Activated CD8-positive, alpha-beta memory T cell treated with anti-CD3 and anti-CD28 coated beads, Interleukin-2, amount 10 ng/mL, durations not matched to agents 7 days and 5 days (primary cell): ENCODE measurements at regions not wholly inside any gene's neighbourhood (a gene's known extent, or its start where the extent isn't known, plus 50 kb on each side); places are given as distances from the start of the nearest gene placed in this dataset.

Experiments used
- ATAC-seq: fragments of 150-1000 bp; cut with Tn5 transposase; one replicate; pipeline ENCODE4 v1.10.0; 2021; ENCODE audit warnings: moderate library complexity
- CTCF ChIA-PET: fragments of 350-600 bp; sonication (Branson Sonifier 250); formaldehyde crosslinking; loops from one replicate; lab custom pipeline; 2021; ENCODE audit warnings: antibody characterized with exemption; lab: Charles Lee
- DNase-seq: peaks from one replicate; pipeline ENCODE4 v3.0.0-alpha.2; 2020
- H3K27ac Mint-ChIP-seq: one replicate; pipeline ENCODE4 v1.8.0; 2021; ENCODE audit warnings: mild to moderate bottlenecking, mixed read lengths
- H3K27me3 Mint-ChIP-seq: one replicate; pipeline ENCODE4 v1.8.0; 2021; ENCODE audit warnings: mixed read lengths
- H3K36me3 Mint-ChIP-seq: one replicate; pipeline ENCODE4 v1.8.0; 2021; ENCODE audit warnings: mild to moderate bottlenecking, mixed read lengths
- H3K4me1 Mint-ChIP-seq: one replicate; pipeline ENCODE4 v1.8.0; 2021; ENCODE audit warnings: mixed read lengths
- H3K4me3 Mint-ChIP-seq: one replicate; pipeline ENCODE4 v1.8.0; 2021; ENCODE audit warnings: mild to moderate bottlenecking, moderate library complexity, mixed read lengths
- H3K9me3 Mint-ChIP-seq: one replicate; pipeline ENCODE4 v1.8.0; 2022; ENCODE audit warnings: low read depth, mixed read lengths

GRCh38 chr5:121377461-121377860, 474.2 kb upstream of the FTMT start:
- DNase-seq (no peak), ATAC-seq (no peak)
- Mint-ChIP-seq H3K27me3 (no peaks in the 10 kb centered on the region), H3K36me3 (no peaks in the 10 kb centered on the region), H3K9me3 (peaks cover 4% of the 10 kb centered on the region), H3K4me1 (no peaks in the 10 kb centered on the region), H3K4me3 (no peak overlapping the region), H3K27ac (no peak overlapping the region)
- CTCF ChIA-PET: no interaction called here

GRCh38 chr5:121378046-121378445, 473.6 kb upstream of the FTMT start:
- Mint-ChIP-seq H3K27ac (no peak overlapping the region), H3K27me3 (no peaks in the 10 kb centered on the region), H3K4me3 (no peak overlapping the region), H3K4me1 (no peaks in the 10 kb centered on the region), H3K9me3 (peaks cover 4% of the 10 kb centered on the region), H3K36me3 (no peaks in the 10 kb centered on the region)
- ATAC-seq (no peak), DNase-seq (no peak)
- CTCF ChIA-PET: no interaction called here

GRCh38 chr5:121378559-121379359, 472.9 kb upstream of the FTMT start:
- CTCF ChIA-PET: no interaction called here
- H3K4me1 Mint-ChIP-seq: no peaks in the 10 kb centered on the region
- H3K4me3 Mint-ChIP-seq: no peak overlapping the region

GRCh38 chr5:121380066-121380465, 471.6 kb upstream of the FTMT start:
- no peak overlapping the region for H3K4me3 Mint-ChIP-seq
- CTCF ChIA-PET: no interaction called here
- H3K27me3 Mint-ChIP-seq: no peaks in the 10 kb centered on the region
- DNase-seq: no peak
- no peak for ATAC-seq
- H3K9me3 Mint-ChIP-seq: peaks cover 4% of the 10 kb centered on the region
- H3K4me1 Mint-ChIP-seq: no peaks in the 10 kb centered on the region
- no peak overlapping the region for H3K27ac Mint-ChIP-seq
- no peaks in the 10 kb centered on the region for H3K36me3 Mint-ChIP-seq

More at GRCh38 chr5:121378559-121379359, 472.9 kb upstream of the FTMT start:
- no peak for ATAC-seq
- no peak for DNase-seq
- no peaks in the 10 kb centered on the region for H3K27me3 Mint-ChIP-seq
- H3K27ac Mint-ChIP-seq: no peak overlapping the region
- H3K36me3 Mint-ChIP-seq: no peaks in the 10 kb centered on the region
- peaks cover 4% of the 10 kb centered on the region for H3K9me3 Mint-ChIP-seq

GRCh38 chr5:121384359-121384758, 467.3 kb upstream of the FTMT start:
- Mint-ChIP-seq H3K36me3 (no peaks in the 10 kb centered on the region), H3K4me1 (no peaks in the 10 kb centered on the region)
- CTCF ChIA-PET: no interaction called here

GRCh38 chr5:121386334-121386733, 465.3 kb upstream of the FTMT start:
- CTCF ChIA-PET: no interaction called here
- Mint-ChIP-seq H3K27ac (no peak overlapping the region), H3K27me3 (no peaks in the 10 kb centered on the region), H3K4me3 (no peak overlapping the region), H3K4me1 (no peaks in the 10 kb centered on the region), H3K9me3 (peaks cover 6% of the 10 kb centered on the region), H3K36me3 (no peaks in the 10 kb centered on the region)
- no peak for ATAC-seq
- DNase-seq: no peak

More at GRCh38 chr5:121384359-121384758, 467.3 kb upstream of the FTMT start:
- ATAC-seq: no peak
- H3K9me3 Mint-ChIP-seq: peaks cover 2% of the 10 kb centered on the region
- no peak overlapping the region for H3K4me3 Mint-ChIP-seq
- no peak for DNase-seq
- H3K27me3 Mint-ChIP-seq: no peaks in the 10 kb centered on the region
- no peak overlapping the region for H3K27ac Mint-ChIP-seq

GRCh38 chr5:121396716-121397115, 455.0 kb upstream of the FTMT start:
- peaks cover 2% of the 10 kb centered on the region for H3K9me3 Mint-ChIP-seq
- ATAC-seq (no peak), DNase-seq (no peak)
- H3K36me3 Mint-ChIP-seq: no peaks in the 10 kb centered on the region
- H3K27ac Mint-ChIP-seq: no peak overlapping the region
- H3K4me3 Mint-ChIP-seq: no peak overlapping the region
- no peaks in the 10 kb centered on the region for H3K4me1 Mint-ChIP-seq
- no peaks in the 10 kb centered on the region for H3K27me3 Mint-ChIP-seq
- CTCF ChIA-PET: no interaction called here

- Mint-ChIP-seq H3K4me1 (no peaks in the 10 kb centered on the region), H3K36me3 (no peaks in the 10 kb centered on the region), H3K27me3 (no peaks in the 10 kb centered on the region), H3K27ac (no peak overlapping the region), H3K4me3 (no peak overlapping the region), H3K9me3 (peaks cover 2% of the 10 kb centered on the region)
- DNase-seq (no peak), ATAC-seq (no peak)
- CTCF ChIA-PET: no interaction called here
These were observed 451.8 kb upstream of the FTMT start for GRCh38 chr5:121399879-121400278.

GRCh38 chr5:121408778-121409177, 442.9 kb upstream of the FTMT start:
- Mint-ChIP-seq H3K27ac (no peak overlapping the region), H3K27me3 (no peaks in the 10 kb centered on the region), H3K4me1 (no peaks in the 10 kb centered on the region), H3K4me3 (no peak overlapping the region), H3K9me3 (no peaks in the 10 kb centered on the region), H3K36me3 (no peaks in the 10 kb centered on the region)
- DNase-seq (no peak), ATAC-seq (no peak)
- CTCF ChIA-PET: no interaction called here

- Mint-ChIP-seq H3K36me3 (no peaks in the 10 kb centered on the region), H3K4me3 (no peak overlapping the region), H3K27me3 (no peaks in the 10 kb centered on the region), H3K9me3 (peaks cover 7% of the 10 kb centered on the region), H3K4me1 (no peaks in the 10 kb centered on the region), H3K27ac (no peak overlapping the region)
- CTCF ChIA-PET: no interaction called here
- no peak for ATAC-seq
- DNase-seq: no peak
These were observed 436.4 kb upstream of the FTMT start for GRCh38 chr5:121415270-121415669.

GRCh38 chr5:121421646-121422045, 430.0 kb upstream of the FTMT start:
- H3K27ac Mint-ChIP-seq: no peak overlapping the region
- no peaks in the 10 kb centered on the region for H3K4me1 Mint-ChIP-seq
- DNase-seq (no peak), ATAC-seq (no peak)
- no peaks in the 10 kb centered on the region for H3K36me3 Mint-ChIP-seq
- CTCF ChIA-PET: no interaction called here
- H3K9me3 Mint-ChIP-seq: no peaks in the 10 kb centered on the region
- no peaks in the 10 kb centered on the region for H3K27me3 Mint-ChIP-seq
- H3K4me3 Mint-ChIP-seq: no peak overlapping the region

- Mint-ChIP-seq H3K27ac (no peak overlapping the region), H3K9me3 (peaks cover 2% of the 10 kb centered on the region), H3K4me3 (no peak overlapping the region), H3K27me3 (no peaks in the 10 kb centered on the region), H3K4me1 (no peaks in the 10 kb centered on the region), H3K36me3 (no peaks in the 10 kb centered on the region)
- ATAC-seq (no peak), DNase-seq (no peak)
- CTCF ChIA-PET: no interaction called here
These were observed 426.7 kb upstream of the FTMT start for GRCh38 chr5:121424976-121425375.

- no peaks in the 10 kb centered on the region for H3K27me3 Mint-ChIP-seq
- no peaks in the 10 kb centered on the region for H3K36me3 Mint-ChIP-seq
- H3K9me3 Mint-ChIP-seq: peaks cover 2% of the 10 kb centered on the region
- no peaks in the 10 kb centered on the region for H3K4me1 Mint-ChIP-seq
- no peak overlapping the region for H3K4me3 Mint-ChIP-seq
- no peak for ATAC-seq
- DNase-seq: no peak
- CTCF ChIA-PET: no interaction called here
- no peak overlapping the region for H3K27ac Mint-ChIP-seq
These were observed 425.5 kb upstream of the FTMT start for GRCh38 chr5:121426153-121426552.

- peaks cover 4% of the 10 kb centered on the region for H3K9me3 Mint-ChIP-seq
- no peak for DNase-seq
- H3K36me3 Mint-ChIP-seq: no peaks in the 10 kb centered on the region
- no peaks in the 10 kb centered on the region for H3K27me3 Mint-ChIP-seq
- ATAC-seq: no peak
- no peaks in the 10 kb centered on the region for H3K4me1 Mint-ChIP-seq
- CTCF ChIA-PET: no interaction called here
- no peak overlapping the region for H3K27ac Mint-ChIP-seq
- H3K4me3 Mint-ChIP-seq: no peak overlapping the region
These were observed 421.9 kb upstream of the FTMT start for GRCh38 chr5:121429761-121430160.
